ENCODE measurements at regions not wholly inside any gene's neighbourhood (a gene's known extent, or its start where the extent isn't known, plus 50 kb on each side); places are given as distances from the start of the nearest gene placed in this dataset.
"Not testable (repeated sequence)": the region's sequence is repeated elsewhere in the genome, so short reads cannot be mapped to it uniquely, and the experiment has no call there.

GRCh38 chr6:26234421-26235301 is 130.3 kb upstream of the BTN3A2 start:
- peak; percentile 90 for DNase-seq (ENCODE audit: low read depth)

DNA sequence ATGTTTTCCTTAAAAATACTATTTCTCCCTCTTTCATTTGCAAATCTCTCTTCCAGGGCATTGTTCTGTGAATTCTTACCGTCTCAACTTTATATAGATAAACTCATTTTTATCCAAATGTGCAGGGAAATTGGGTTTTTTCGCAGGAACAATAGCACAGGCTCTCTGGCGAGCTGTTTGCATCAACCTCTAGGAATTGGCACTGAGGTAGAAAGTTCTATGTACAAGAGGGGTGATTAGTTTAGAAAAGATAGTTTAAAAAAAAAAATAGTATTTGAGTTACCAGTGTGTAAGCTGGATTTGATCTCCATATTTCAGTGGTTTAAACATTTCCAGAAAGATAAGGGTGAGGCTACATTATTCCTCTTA is 129.7 kb upstream of the BTN3A2 start:
- DNase-seq (ENCODE audit: low read depth), result peak; percentile 15

GRCh38 chr6:26239415-26239814 is 125.6 kb upstream of the BTN3A2 start:
- DNase-seq (ENCODE audit: low read depth), result not testable (repeated sequence)

DNA sequence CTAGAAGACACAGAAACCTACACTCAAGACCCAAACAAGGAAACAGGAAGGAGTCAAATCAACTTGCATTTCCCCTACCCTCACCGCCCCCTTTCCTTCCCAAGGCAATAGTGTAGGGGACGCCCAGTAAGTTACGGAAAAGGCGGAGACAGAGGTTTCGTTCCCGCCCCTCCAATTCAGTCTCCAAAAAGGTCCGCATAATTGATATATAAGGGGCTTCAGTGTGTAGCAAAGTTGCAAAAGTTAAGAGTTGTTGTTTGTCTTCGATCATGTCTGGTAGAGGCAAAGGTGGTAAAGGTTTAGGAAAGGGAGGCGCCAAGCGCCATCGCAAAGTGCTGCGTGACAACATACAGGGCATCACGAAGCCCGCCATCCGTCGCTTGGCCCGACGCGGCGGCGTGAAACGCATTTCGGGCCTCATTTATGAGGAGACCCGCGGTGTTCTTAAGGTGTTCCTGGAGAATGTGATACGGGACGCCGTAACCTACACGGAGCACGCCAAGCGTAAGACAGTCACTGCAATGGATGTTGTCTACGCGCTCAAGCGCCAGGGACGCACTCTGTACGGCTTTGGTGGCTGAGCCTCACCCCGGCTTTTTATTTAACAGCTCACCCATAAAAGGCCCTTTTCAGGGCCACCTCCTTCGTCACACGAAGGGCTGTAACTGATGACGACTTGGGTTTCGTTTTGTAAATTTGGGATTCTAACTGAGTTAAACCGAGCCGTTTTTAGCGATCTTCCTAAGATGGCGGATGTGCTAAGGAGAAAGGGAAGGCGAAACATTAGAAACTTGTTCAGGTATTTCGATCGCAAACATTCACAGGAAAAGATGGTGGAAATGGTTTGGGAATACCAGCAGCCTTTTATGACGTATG is 124.6 kb upstream of the BTN3A2 start:
- DNase-seq (ENCODE audit: low read depth), result peak; percentile 94

DNA sequence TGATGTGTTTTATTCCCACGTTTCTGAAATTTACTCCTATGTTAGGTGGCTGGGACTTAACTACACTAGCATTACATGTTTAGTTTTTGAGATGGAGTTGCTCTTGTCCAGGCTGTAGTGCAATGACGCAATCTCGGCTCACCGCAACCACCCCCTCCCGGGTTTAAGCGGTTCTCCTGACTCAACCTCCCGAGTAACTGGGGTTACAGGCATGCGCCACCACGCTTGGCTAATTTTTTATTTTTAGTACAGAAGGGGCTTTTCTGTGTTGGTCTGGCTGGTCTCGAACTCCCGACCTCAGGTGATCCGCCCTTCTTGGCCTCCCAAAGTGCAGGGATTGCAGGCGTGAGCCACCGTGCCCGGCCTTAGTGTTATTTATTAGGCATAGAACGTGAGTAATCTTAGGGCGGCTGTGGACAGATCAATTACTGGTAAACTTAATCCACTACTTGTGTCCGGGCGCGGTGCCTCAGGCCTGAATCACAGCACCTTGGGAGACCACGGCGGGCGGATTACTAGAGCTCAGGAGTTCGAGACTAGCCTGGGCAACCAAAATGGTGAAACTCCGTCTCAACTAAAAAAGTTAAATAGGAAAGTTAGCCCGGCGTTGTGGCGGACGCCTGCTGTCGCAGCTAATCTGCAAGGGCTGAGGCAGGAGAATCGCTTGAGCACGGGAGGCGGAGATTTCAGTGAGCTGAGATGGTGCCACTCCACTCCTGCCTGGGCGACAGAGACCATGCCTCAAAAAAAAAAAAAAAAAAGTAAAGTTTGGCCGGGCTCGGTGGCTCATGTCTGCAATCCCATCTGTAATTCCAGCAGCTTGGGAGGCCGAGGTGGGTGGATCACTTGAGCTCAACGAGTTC is 123.7 kb upstream of the BTN3A2 start:
- DNase-seq (ENCODE audit: low read depth), result peak; percentile 96

- DNase-seq (ENCODE audit: low read depth), result no peak
Observed at GRCh38 chr6:26243132-26243531, 121.9 kb upstream of the BTN3A2 start.

DNA sequence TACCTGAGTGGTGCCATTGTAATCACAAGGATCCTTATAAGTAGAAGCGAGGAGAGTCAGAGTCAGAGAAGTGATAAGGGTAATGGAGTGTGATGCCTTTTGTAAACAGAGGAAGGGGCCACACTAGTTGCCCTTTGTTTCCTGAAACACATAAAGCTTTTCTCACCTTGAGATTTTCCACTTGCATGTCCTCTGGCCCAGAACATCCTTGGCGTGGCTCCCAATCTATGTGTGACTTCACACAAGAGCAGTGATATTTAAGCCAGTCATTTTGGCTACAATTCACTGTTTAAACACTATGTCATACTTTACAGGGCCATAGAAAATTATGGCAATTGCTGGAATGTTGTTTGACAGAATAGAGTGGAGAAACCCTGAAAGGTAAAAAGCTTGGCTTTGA is 121.2 kb upstream of the BTN3A2 start:
- no peak for DNase-seq (ENCODE audit: low read depth)

DNA sequence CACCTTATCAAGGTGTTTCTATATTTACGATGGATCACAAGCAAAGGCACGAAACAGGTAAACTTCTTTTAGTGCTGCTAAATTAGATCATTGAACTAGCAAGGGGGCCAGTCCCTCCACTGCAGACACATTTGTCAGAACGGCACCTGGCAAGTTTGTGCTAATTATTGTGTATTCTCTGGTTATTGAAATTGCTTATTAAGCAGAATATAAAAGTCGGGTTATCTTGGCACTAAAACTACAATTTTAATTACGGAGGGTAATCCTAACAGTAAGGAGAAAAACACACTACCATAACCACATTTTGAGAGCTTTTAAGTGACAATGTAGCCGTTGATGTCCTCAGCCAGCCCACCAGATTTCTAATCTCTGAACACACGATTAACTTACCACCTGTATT is 118.9 kb upstream of the BTN3A2 start:
- no peak for DNase-seq (ENCODE audit: low read depth)

DNA sequence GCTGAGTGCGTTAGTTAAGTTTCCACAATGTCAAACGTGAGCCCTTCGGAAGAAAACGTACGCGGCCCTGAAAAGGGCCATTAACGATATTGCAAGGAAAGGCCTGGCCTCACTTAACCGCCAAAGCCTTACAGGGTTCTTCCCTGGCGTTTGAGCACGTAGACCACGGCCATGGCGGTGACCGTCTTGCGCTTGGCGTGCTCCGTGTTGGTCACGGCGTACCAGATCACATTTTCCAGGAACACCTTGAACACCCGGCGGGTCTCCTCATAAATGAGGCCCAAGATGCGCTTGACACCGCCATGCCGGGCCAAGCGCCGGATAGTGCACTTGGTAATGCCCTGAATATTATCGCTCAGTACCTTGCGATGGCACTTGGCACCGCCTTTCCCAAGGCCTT is 118.4 kb upstream of the BTN3A2 start:
- no peak for DNase-seq (ENCODE audit: low read depth)

- DNase-seq (ENCODE audit: low read depth), result no peak
Observed at GRCh38 chr6:26249707-26249956, 115.4 kb upstream of the BTN3A2 start.

- DNase-seq (ENCODE audit: low read depth), result peak; percentile 85
Observed at GRCh38 chr6:26249957-26250697, 114.9 kb upstream of the BTN3A2 start.

DNA sequence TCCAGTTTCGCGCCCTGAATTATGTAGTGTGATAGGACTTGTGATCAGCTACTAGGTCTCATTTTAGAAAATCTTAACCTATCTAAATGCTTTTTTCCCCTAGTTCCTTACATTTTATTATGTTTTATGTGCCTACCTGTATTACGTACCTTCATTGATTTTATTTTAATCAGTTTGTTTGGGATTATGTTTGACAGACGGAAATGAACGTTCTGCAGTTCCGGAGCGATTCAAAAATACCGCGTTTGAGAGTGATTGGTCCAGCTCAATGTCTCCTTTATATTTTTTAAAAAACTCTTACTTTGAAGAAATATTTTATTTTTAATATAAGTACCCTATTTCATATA is 114.3 kb upstream of the BTN3A2 start:
- DNase-seq (ENCODE audit: low read depth), result peak; percentile 58

- DNase-seq (ENCODE audit: low read depth), result peak; percentile 92
Observed at GRCh38 chr6:26251354-26252076, 113.5 kb upstream of the BTN3A2 start.

DNA sequence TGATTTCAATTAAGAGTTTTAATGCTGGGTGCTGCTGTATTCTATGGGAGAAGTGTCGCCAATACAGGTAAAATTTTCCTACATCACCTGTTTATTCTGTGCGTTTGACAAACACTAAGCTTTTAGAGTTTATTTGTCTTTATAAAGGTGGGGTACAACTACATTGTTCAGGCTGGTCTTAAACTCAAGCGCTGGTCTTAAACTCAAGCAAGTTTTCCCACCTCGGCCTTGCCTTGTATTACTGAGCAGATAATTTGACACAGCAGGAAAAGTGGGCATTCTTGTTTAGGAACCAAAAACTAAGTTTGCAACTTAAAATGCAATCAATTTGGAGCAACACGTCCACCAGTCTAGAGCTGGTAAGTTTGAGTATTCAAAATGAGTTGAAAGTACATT is 112.9 kb upstream of the BTN3A2 start:
- no peak for DNase-seq (ENCODE audit: low read depth)

GRCh38 chr6:26254724-26255123 is 110.3 kb upstream of the BTN3A2 start:
- DNase-seq (ENCODE audit: low read depth), result no peak

DNA sequence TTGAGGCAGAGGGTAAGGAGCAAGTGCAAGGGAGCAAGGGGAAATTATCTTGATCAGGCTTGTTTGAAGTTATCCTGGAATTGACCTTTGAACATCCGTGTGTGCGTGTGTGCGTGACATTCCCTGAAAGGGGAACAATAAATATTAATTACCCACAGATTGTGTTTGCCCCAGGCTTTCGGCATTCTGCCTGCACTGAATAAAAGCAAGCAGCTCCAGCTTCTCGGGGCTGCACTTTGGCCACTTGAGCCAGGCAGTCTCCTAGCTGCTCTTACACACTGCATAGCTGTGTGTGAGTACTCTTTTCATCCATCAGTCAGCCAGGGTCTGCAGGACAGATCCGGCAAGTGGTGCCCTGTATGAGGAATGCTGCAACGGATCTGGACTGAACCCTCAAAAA is 107.7 kb upstream of the BTN3A2 start:
- no peak for DNase-seq (ENCODE audit: low read depth)

GRCh38 chr6:26258212-26258977 is 106.6 kb upstream of the BTN3A2 start:
- DNase-seq (ENCODE audit: low read depth), result no peak

- DNase-seq (ENCODE audit: low read depth), result no peak
Observed at GRCh38 chr6:26260110-26260637, 104.8 kb upstream of the BTN3A2 start.

GRCh38 chr6:26260725-26261490 is 104.1 kb upstream of the BTN3A2 start:
- no peak for DNase-seq (ENCODE audit: low read depth)
